OCI-LY1 (cell line): ENCODE measurements at regions not wholly inside any gene's neighbourhood (a gene's known extent, or its start where the extent isn't known, plus 50 kb on each side); places are given as distances from the start of the nearest gene placed in this dataset.

Source experiments
- H2AFZ ChIP-seq: fragments of 200-600 bp; sonication (generic), shearing (Covaris generic); 2 replicates; pipeline ENCODE4 v1.6.0; 2014; ENCODE audit warnings: antibody characterized with exemption, mild to moderate bottlenecking, low read length
- H3F3A ChIP-seq: fragments of 200-600 bp; sonication (generic), shearing (Covaris generic); 2 replicates; pipeline ENCODE4 v1.6.0; 2014; ENCODE audit warnings: mild to moderate bottlenecking, antibody characterized with exemption, low read length, moderate library complexity; ENCODE audit not compliant: insufficient read depth
- H3K27ac ChIP-seq: fragments of 200-600 bp; sonication (generic); 2 replicates; pipeline ENCODE4 v1.5.1; 2014; ENCODE audit warnings: low read length, mixed run types, mild to moderate bottlenecking, low read depth; ENCODE audit not compliant: poor library complexity, severe bottlenecking
- H3K27me3 ChIP-seq: fragments of 200-600 bp; sonication (generic); 2 replicates; pipeline ENCODE4 v1.6.0; 2014; ENCODE audit warnings: antibody characterized with exemption, mild to moderate bottlenecking, low read length, moderate library complexity; ENCODE audit not compliant: insufficient read depth
- H3K36me3 ChIP-seq: fragments of 200-600 bp; sonication (generic); 2 replicates; pipeline ENCODE4 v1.6.1; 2014; ENCODE audit warnings: mild to moderate bottlenecking, antibody characterized with exemption, low read length, moderate library complexity, mixed read lengths; ENCODE audit not compliant: insufficient read depth
- H3K4me1 ChIP-seq: fragments of 200-600 bp; sonication (generic); 2 replicates; pipeline ENCODE4 v1.5.1; 2014; ENCODE audit warnings: mild to moderate bottlenecking, low read length, moderate library complexity; ENCODE audit not compliant: insufficient read depth, severe bottlenecking
- H3K4me2 ChIP-seq: fragments of 200-600 bp; sonication (generic), shearing (Covaris generic); 2 replicates; pipeline ENCODE4 v1.6.1; 2014; ENCODE audit warnings: low read length
- H3K4me3 ChIP-seq: fragments of 200-600 bp; sonication (generic); 2 replicates; pipeline ENCODE4 v1.5.1; 2014; ENCODE audit warnings: low read length, low read depth, mild to moderate bottlenecking, mixed read lengths; ENCODE audit not compliant: poor library complexity, severe bottlenecking
- H3K79me2 ChIP-seq: fragments of 200-600 bp; shearing (Covaris generic); 2 replicates; pipeline ENCODE4 v1.6.1; 2016; ENCODE audit warnings: mixed run types, low read length, mixed read lengths; ENCODE audit not compliant: insufficient read depth
- H3K9ac ChIP-seq: fragments of 200-600 bp; sonication (generic), shearing (Covaris generic); 2 replicates; pipeline ENCODE4 v1.6.1; 2014; ENCODE audit warnings: mild to moderate bottlenecking, low read length, mixed read lengths
- H3K9me2 ChIP-seq: fragments of 200-600 bp; sonication (generic), shearing (Covaris generic); 2 replicates; pipeline ENCODE4 v1.6.1; 2014; ENCODE audit warnings: low read depth, mild to moderate bottlenecking, low read length, mixed read lengths
- H3K9me3 ChIP-seq: fragments of 200-600 bp; shearing (Covaris generic); 2 replicates; pipeline ENCODE4 v1.6.1; 2014; ENCODE audit warnings: low read length, mixed read lengths
- H4K20me1 ChIP-seq: fragments of 200-600 bp; sonication (generic), shearing (Covaris generic); 2 replicates; pipeline ENCODE4 v1.6.0; 2016; ENCODE audit warnings: mild to moderate bottlenecking, low read length; ENCODE audit not compliant: insufficient read depth
- EZH2 ChIP-seq: fragments of 200-600 bp; sonication (generic), shearing (Covaris generic); IDR thresholded peaks from 2 replicates; pipeline ENCODE4 v1.8.0; 2017; ENCODE audit warnings: borderline replicate concordance, mixed run types, mild to moderate bottlenecking, antibody characterized with exemption, low read length, moderate library complexity, mixed read lengths
- TF ChIP-seq, protein P1 (sequence below): fragments of 200-600 bp; sonication (generic), shearing (Covaris generic); IDR thresholded peaks from 2 replicates; pipeline ENCODE4 v1.5.1; 2017; ENCODE audit warnings: mild to moderate bottlenecking, antibody characterized with exemption, low read length, moderate library complexity, mixed read lengths

DNA sequence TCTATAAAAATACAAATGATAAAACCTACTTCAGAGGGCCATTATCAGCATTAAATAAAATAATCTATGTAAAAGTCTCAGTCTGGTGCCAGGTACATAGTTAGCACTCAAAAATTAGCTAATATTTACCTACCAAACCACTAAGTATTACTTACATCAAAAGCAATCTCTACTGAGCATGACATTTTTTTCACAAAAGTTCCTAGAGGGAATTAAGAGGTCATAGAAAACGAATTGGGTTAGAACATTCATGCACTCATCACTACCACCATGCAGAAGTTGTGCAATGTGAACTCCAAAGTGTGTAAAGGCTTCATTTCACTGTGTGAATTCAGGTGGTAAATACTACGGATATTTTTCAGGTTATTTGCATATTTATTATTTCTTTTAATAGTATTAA lies 209.5 kb upstream of the FGF13 start:
- Histone ChIP-seq H3K9ac (no peak overlapping the region), H3K79me2 (no peaks in the 10 kb centered on the region), H3K27ac (no peak overlapping the region), H3F3A (no peaks in the 10 kb centered on the region), H3K4me3 (no peak overlapping the region), H2AFZ (no peak overlapping the region), H3K4me2 (no peak overlapping the region), H3K27me3 (no peaks in the 10 kb centered on the region), H3K9me2 (no peaks in the 10 kb centered on the region), H3K9me3 (no peaks in the 10 kb centered on the region), H3K36me3 (no peaks in the 10 kb centered on the region), H4K20me1 (no peaks in the 10 kb centered on the region), H3K4me1 (no peaks in the 10 kb centered on the region)
- no peak for TF ChIP-seq EZH2
- TF ChIP-seq, protein P1, sequence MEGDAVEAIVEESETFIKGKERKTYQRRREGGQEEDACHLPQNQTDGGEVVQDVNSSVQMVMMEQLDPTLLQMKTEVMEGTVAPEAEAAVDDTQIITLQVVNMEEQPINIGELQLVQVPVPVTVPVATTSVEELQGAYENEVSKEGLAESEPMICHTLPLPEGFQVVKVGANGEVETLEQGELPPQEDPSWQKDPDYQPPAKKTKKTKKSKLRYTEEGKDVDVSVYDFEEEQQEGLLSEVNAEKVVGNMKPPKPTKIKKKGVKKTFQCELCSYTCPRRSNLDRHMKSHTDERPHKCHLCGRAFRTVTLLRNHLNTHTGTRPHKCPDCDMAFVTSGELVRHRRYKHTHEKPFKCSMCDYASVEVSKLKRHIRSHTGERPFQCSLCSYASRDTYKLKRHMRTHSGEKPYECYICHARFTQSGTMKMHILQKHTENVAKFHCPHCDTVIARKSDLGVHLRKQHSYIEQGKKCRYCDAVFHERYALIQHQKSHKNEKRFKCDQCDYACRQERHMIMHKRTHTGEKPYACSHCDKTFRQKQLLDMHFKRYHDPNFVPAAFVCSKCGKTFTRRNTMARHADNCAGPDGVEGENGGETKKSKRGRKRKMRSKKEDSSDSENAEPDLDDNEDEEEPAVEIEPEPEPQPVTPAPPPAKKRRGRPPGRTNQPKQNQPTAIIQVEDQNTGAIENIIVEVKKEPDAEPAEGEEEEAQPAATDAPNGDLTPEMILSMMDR = no peak

DNA sequence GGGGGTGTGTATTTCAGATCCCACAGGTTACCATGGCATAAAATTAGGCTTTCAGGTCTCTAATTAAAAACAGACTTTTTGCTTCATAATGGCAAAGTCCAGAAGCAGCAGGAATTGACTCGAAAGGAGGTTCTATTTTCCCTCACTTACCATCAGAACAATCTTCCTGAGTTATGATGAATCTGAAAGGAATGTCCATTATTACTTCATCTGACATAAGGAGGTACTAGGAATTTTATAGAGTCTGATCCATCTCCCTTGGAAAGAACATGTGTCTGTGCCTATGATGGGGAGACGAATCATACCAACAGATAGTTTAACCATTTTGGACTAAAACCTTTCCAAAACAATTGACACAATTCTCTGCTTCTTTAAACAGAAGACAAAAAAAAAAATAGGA lies 206.3 kb upstream of the FGF13 start:
- H3K79me2 ChIP-seq = no peaks in the 10 kb centered on the region
- no peaks in the 10 kb centered on the region for H3K27me3 ChIP-seq
- H2AFZ ChIP-seq = no peak overlapping the region
- H3K9me2 ChIP-seq = no peaks in the 10 kb centered on the region
- H3K4me1 ChIP-seq = no peaks in the 10 kb centered on the region
- H3F3A ChIP-seq = no peaks in the 10 kb centered on the region
- TF ChIP-seq, protein P1 = no peak
- no peak for TF ChIP-seq EZH2
- H3K36me3 ChIP-seq = no peaks in the 10 kb centered on the region
- H3K9ac ChIP-seq = no peak overlapping the region
- no peaks in the 10 kb centered on the region for H4K20me1 ChIP-seq
- H3K27ac ChIP-seq = no peak overlapping the region
- no peak overlapping the region for H3K4me3 ChIP-seq
- no peak overlapping the region for H3K4me2 ChIP-seq
- no peaks in the 10 kb centered on the region for H3K9me3 ChIP-seq

DNA sequence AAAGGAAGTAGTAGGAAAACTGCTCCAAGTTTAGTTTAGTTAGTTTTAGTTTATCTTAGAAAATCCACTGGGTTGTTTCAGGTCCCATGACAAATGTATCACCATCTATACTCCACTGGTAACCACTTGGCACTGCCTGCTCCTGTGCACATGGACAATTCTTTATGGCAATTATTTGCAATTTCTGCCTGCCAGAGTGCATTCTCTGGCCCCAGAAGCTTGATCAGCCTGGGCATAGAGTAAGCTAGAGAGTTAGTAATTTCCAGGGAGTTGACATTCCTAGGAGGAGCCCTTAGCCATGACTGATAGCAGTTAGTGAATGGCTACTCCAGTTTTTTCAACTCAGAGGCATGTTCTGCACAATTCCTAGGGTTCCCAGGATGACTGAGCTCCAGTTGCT lies 203.2 kb upstream of the FGF13 start:
- no peaks in the 10 kb centered on the region for H3K36me3 ChIP-seq
- no peak overlapping the region for H3K9ac ChIP-seq
- H3K27me3 ChIP-seq = no peaks in the 10 kb centered on the region
- no peak overlapping the region for H3K4me2 ChIP-seq
- no peaks in the 10 kb centered on the region for H3F3A ChIP-seq
- no peak for TF ChIP-seq EZH2
- TF ChIP-seq, protein P1 = no peak
- no peaks in the 10 kb centered on the region for H3K9me2 ChIP-seq
- H3K4me1 ChIP-seq = no peaks in the 10 kb centered on the region
- H4K20me1 ChIP-seq = no peaks in the 10 kb centered on the region
- no peak overlapping the region for H2AFZ ChIP-seq
- no peak overlapping the region for H3K27ac ChIP-seq
- H3K9me3 ChIP-seq = no peaks in the 10 kb centered on the region
- H3K79me2 ChIP-seq = no peaks in the 10 kb centered on the region
- H3K4me3 ChIP-seq = no peak overlapping the region
